CD4-positive, alpha-beta T cell treated with Interleukin-4 for 4 hours (primary cell): ENCODE measurements at regions not wholly inside any gene's neighbourhood (a gene's known extent, or its start where the extent isn't known, plus 50 kb on each side); places are given as distances from the start of the nearest gene placed in this dataset.

Experiments used
- DNase-seq: peaks from one replicate; pipeline ENCODE4 v3.0.0-alpha.2; 2020

DNA sequence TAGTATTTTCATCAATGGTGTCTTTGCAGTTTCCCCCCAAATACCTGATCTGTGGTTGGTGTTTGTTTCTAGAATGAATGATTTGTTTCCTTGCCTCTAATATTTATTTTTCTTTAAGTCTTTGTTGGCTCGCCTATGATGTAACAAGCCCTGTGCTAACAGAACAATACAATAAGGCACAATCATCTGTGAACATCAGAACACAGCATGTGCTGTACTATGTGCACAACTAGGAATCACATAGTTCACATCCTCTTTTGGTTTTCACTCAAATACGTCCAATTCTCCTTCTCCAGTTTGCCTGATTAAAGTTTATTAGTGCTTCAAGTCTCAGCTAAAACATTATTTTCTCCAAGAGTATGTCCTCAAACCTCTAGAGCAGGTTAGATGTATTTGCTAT lies 613.1 kb downstream of the EPHA7 start:
- DNase-seq: no peak

- DNase-seq: no peak
Observed at GRCh38 chr6:92791403-92791802, 628.0 kb downstream of the EPHA7 start.

GRCh38 chr6:92790381-92790780 lies 629.0 kb downstream of the EPHA7 start:
- DNase-seq: no peak

DNA sequence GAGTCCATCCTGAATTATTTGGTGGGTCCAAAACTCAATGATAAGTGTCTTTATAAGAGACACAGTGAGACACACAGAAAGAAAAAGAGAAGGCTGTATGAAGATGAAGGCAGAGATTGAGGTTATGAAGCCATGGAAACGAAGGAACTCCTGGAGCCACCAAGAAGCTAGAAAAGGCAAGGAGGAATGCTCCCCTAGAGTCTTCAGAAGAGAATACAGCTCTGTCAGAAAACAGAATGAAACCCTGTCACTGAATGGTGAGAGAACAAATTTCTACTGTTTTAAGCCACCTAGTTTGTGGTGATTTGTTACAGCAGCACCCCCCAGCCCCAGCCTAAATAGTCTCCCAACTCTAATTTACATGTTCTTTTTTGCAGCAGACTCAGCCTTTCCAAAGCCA lies 635.1 kb downstream of the EPHA7 start:
- no peak for DNase-seq

DNA sequence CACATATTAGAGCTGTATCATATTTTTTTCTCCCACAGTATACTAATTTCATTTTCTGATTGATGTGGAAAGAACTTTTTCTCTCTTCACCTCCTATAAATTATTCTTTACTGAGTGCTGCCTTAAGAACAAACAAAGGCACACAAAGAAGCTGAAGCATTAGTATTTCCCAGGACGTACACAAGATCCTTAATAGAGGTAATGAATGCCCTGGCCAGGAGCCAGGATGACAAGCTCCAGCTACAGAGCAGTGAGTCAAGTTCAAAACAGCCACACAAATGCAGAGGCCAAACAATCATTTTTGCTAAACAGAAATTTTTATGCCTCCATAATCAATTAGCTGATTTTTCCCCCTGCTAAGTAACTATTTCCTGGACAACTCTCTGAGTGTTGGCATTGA lies 639.6 kb downstream of the EPHA7 start:
- DNase-seq: no peak

DNA sequence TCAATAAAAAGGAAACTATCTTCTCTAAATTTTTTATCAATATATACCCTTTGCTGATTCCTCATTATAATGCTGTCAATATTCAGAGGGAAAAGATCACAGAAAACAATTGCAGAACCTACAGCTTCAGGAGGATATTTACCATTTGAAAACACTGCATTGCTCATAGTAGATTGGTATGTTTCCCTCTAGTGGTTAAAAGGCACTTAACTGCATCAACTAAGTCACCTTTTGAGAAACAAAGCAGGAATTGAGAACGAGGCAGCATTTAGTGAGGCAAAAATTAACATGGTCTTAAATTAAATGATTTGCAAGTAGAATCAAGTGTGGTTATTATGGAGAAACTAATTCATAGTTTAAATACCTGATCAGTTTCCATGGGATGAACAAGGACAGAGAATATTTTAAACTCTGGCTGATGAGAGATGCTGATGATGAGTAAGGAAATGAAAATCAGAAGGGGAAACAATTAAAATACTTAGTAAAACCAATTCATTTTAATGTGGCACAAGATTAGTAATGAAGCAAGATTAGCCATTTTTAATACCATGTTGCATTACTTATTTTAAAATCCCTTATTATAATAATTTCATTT lies 642.1 kb downstream of the EPHA7 start:
- DNase-seq: no peak

- DNase-seq: no peak
Observed at GRCh38 chr6:92770540-92770939, 648.8 kb downstream of the EPHA7 start.

- DNase-seq: no peak
Observed at GRCh38 chr6:92767101-92767500, 652.3 kb downstream of the EPHA7 start.

DNA sequence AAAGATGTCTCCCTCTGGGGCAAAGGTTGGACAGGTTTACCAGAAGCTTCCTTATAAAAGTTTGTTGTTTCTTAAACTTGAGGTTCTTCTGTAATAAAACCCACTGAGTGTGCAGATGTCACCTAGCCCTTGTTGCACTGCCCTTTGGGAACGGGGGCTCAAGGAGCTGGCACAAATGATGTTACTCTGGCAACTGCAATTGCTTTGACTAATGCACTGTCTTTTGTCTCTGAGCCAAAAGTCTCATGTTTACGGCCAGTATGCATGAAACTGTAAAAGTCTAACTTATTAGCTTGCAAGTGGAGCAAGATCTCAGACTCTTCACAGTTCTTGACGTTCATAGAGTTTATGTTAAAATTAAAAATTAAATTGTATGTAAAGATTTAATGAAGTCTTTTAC lies 655.7 kb downstream of the EPHA7 start:
- DNase-seq: no peak

- no peak for DNase-seq
Observed at GRCh38 chr6:92763274-92763584, 656.1 kb downstream of the EPHA7 start.

DNA sequence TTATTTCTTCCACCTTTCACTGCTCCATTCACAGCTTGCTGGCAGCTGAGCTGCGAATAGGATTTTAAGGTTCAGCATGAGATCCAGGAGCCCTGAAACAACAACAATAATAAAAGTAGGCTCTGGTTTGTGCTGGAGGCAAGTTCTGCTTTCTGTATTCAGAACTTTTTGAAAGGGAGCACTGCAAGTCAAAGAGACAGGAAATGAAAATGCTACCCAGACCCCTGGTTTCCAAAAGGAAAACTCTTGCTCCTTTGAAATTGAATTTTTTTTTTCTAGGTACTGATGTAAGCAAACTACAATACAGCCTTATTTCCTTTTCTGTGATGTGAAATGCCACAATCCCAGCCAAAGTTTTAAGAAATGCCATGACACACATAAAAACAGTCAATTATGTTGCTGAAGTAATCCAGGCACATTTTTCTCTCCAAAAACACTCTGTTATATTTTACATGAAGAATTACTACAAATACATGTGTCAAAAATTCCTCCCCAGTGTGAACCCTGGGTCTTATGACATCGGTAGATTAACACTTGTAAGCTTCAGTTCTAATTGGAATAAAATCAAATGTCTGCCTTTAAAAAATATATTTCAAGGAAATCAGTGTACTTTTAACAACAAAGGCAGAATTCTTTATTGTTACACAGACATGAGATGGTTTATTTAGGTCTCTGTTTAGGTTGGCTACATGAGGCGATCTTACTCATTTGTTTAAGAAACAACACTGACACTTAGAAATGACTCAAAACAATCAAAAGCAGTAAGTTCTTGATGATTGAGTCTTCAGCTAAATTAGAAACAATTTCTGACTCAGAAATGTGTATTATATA lies 656.7 kb downstream of the EPHA7 start:
- no peak for DNase-seq

DNA sequence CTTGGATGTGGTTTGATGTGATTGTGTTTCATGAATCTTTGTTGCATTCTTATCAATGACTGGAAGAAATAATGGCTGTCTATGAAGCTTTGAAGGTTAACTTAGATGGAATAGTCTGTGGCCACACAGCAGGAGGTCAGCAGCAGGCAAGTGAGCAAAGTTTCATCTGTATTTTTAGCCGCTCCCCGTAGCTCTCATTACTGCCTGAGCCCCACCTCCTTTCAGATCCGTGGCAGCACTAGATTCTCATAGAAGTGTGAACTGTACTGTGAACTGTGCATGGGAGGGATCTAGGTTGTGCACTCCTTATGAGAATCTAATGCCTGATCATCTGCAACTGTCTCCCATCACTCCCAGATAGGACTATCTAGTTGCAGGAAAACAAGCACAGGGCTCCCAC lies 660.2 kb downstream of the EPHA7 start:
- DNase-seq: no peak

GRCh38 chr6:92757925-92758324 lies 661.4 kb downstream of the EPHA7 start:
- no peak for DNase-seq

GRCh38 chr6:92756912-92757311 lies 662.4 kb downstream of the EPHA7 start:
- no peak for DNase-seq

DNA sequence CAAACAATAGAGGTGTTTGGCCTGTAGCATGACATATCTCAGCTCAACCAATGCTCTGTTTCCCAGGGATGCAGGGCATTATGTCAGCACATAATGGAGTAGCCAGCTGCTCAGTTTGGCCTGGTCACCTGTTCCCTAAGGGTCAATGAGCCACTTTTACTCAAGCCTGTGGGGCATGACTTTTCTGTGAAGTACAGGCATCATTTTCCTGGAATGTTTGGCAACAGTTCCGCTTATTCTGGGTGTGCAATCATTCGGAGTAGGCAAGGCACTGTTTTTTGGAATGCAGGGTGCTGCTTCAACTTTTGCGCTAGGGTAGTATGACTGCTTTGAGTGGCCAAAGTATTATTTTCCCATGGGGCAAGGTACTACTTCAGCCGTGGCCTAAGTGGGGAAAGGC lies 665.4 kb downstream of the EPHA7 start:
- no peak for DNase-seq

DNA sequence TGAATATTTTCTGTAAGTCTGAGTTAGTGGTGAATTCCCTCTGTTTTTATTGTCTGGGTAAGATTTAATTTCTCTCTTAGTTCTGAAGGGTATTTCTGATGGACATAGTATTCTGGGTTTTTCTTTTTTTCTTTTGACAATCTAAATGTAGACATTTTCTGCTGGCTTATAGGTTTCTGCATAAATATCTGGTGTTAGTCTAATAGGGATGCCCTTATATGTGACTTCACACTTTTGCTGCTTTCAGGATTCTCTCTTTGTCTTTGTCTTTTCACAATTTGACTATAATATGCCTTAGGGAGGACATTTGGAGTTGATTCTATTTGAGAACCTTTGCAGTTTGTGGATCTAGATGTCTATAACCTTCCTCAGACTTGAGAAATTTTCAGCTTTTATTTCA lies 667.2 kb downstream of the EPHA7 start:
- DNase-seq: no peak

DNA sequence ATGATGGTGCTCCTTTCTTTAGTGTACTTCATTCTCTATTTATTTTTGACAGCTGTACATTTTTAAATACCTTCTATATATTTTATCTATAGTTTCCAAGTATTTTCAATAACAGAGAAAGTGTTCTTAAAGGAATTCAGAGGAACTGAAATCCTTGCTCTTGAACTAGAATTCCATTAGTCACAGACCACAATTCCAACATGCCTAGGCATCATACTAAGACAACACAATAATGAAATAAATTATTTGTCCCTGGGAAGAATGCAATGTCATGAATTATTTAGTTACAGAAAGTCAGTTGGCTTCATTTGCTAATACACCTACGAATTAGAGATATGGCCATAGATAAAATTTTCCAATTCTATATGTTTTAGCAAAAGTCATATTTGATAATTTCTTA lies 671.2 kb downstream of the EPHA7 start:
- no peak for DNase-seq

GRCh38 chr6:92737983-92738382 lies 681.4 kb downstream of the EPHA7 start:
- no peak for DNase-seq

DNA sequence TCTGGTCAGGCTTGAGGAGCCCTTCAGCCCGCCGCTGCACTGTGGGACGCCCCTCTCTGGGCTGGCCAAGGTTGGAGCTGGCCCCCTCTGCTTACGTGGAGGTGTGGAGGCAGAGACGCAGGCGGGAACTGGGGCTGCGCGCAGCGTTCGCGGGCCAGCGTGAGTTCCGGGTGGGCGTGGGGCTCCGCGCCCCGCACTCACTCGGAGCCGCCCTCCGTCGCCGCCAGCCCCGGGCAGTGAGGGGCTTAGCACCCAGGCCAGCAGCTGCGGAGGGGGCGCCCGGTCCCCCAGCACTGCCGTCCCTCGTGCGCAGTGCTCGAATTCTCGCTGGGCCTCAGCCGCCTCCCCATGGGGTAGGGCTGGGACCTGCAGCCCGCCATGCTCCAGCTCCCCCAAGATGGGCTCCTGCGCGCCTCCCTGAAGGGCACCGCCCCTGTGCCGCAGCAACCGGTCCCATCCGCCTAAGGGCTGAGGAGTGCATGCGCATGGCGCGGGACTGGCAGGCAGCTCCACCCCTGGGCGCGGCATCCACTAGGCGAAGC lies 695.9 kb downstream of the EPHA7 start:
- no peak for DNase-seq

- no peak for DNase-seq
Observed at GRCh38 chr6:92719773-92720172, 699.6 kb downstream of the EPHA7 start.

GRCh38 chr6:92716638-92717037 lies 702.7 kb downstream of the EPHA7 start:
- DNase-seq: no peak

GRCh38 chr6:92715991-92716390 lies 703.4 kb downstream of the EPHA7 start:
- no peak for DNase-seq

DNA sequence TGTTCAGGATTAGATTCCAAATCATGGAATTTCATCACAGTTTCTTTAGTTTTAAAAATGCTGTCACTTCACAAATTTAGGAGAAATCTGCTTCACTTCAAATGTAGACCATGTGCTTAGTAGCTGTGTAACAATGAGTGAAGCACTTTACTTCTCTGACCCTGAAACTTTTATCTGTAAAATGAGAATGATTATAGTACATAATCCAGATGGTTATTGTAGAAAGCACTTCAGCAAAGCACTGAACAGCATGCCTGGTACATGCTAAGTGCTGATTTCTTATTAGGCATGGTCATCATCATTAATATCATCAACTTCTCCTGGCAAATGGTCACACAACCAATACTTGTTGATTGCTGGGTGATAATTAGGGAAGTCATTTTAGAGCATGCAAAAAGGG lies 705.0 kb downstream of the EPHA7 start:
- no peak for DNase-seq

DNA sequence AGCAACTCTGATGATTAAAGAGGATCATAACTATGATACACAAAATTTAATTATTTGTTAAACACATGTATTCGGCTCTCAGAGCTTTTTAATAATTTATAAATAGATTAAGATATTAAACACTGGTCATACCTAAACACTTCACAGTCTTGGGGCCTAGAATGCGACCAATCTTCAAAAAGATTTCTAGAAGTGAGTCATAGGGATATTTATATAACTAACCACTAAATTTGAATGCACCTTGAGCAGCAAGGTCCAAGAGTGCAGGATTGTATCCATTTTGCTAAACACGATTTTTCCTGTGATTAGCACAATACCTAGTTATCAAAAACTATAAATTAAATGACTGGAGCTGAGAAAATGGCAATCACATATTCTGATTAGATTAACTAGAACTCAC lies 709.3 kb downstream of the EPHA7 start:
- no peak for DNase-seq

GRCh38 chr6:92708945-92709344 lies 710.4 kb downstream of the EPHA7 start:
- DNase-seq: no peak
